B cell (primary cell): ENCODE measurements at regions not wholly inside any gene's neighbourhood (a gene's known extent, or its start where the extent isn't known, plus 50 kb on each side); places are given as distances from the start of the nearest gene placed in this dataset.

Source experiments
- ATAC-seq: fragments of 200-7000 bp; cut with Tn5 transposase; one replicate; pipeline ENCODE4 v1.10.0; 2021; ENCODE audit warnings: low read depth, mild to moderate bottlenecking, moderate number of reproducible peaks, moderate library complexity
- CTCF ChIA-PET: fragments of 350-600 bp; sonication (Branson Sonifier 250); formaldehyde crosslinking; loops from one replicate; lab custom pipeline; 2021; ENCODE audit warnings: antibody characterized with exemption, inconsistent platforms; lab: Charles Lee
- POLR2A ChIA-PET: fragments of 350-600 bp; sonication (Branson Sonifier 250); formaldehyde crosslinking; loops from one replicate; lab custom pipeline; 2021; ENCODE audit warnings: antibody characterized with exemption; lab: Charles Lee
- DNase-seq: peaks from one replicate; pipeline ENCODE4 v3.0.0; 2013
- H2AFZ ChIP-seq: 2 replicates; pipeline ENCODE4 v1.6.1; 2012; ENCODE audit warnings: mild to moderate bottlenecking, low read depth, low read length; ENCODE audit not compliant: insufficient read depth, poor library complexity, severe bottlenecking
- H3K27ac ChIP-seq, 2 donors: 1 replicate in 1 of 2; 2 replicates in 1 of 2; pipeline ENCODE4 v1.5.1; 2012 to 2013; ENCODE audit warnings: low read length in 2 of 2, mild to moderate bottlenecking in 2 of 2, moderate library complexity in 1 of 2
- H3K27me3 ChIP-seq, 4 experiments: fragments of 200-600 bp in 1 of 4; sonication (generic) in 1 of 4; replicated peaks in 1 of 4; 1 replicate in 2 of 4; 2 replicates in 2 of 4; pipeline versions ENCODE4 v1.6.1 to v1.7.0; 2013 to 2016; ENCODE audit warnings: low read length in 3 of 4, mild to moderate bottlenecking in 2 of 4, mixed read lengths in 1 of 4, moderate library complexity in 1 of 4; ENCODE audit not compliant: insufficient read depth in 4 of 4, control insufficient read depth in 3 of 4; ENCODE audit errors: control extremely low read depth in 1 of 4
- H3K36me3 ChIP-seq, 2 experiments: replicated peaks in 1 of 2; 1 replicate in 1 of 2; 2 replicates in 1 of 2; pipeline versions ENCODE4 v1.6.1 to v1.7.1; 2013; ENCODE audit warnings: low read length in 1 of 2; ENCODE audit not compliant: insufficient read depth in 2 of 2, control insufficient read depth in 1 of 2; ENCODE audit errors: control extremely low read depth in 1 of 2, extremely low read depth in 1 of 2
- H3K4me1 ChIP-seq, 2 donors: fragments of 200-600 bp in 1 of 2; sonication (generic) in 1 of 2; 1 replicate in 1 of 2; 2 replicates in 1 of 2; pipeline versions ENCODE4 v1.5.1 to v1.6.1; 2013 to 2017; ENCODE audit warnings: low read length in 2 of 2; ENCODE audit not compliant: control insufficient read depth in 2 of 2, insufficient read depth in 2 of 2
- H3K4me2 ChIP-seq: replicated peaks from 2 replicates; pipeline ENCODE3; 2012; ENCODE audit warnings: mild to moderate bottlenecking, low read depth, low read length; ENCODE audit not compliant: poor library complexity, severe bottlenecking
- H3K4me3 ChIP-seq, 5 experiments: fragments of 200-600 bp in 1 of 5; sonication (generic) in 1 of 5; 1 replicate in 3 of 5; 2 replicates in 2 of 5; pipeline versions ENCODE4 v1.5.1 to v1.7.0; 2011 to 2016; ENCODE audit warnings: low read length in 4 of 5, mild to moderate bottlenecking in 4 of 5, low read depth in 2 of 5, control low read depth in 1 of 5, moderate library complexity in 1 of 5; ENCODE audit not compliant: insufficient read depth in 1 of 5; ENCODE audit errors: control extremely low read depth in 1 of 5, extremely low read depth in 1 of 5
- H3K79me2 ChIP-seq: fragments of 200-600 bp; sonication (generic); one replicate; pipeline ENCODE4 v1.6.0; 2016; ENCODE audit warnings: low read length; ENCODE audit not compliant: control insufficient read depth, insufficient read depth
- H3K9ac ChIP-seq: fragments of 200-600 bp; sonication (generic); 2 replicates; pipeline ENCODE4 v1.6.1; 2017; ENCODE audit warnings: mild to moderate bottlenecking, low read length, moderate library complexity
- H3K9me3 ChIP-seq, 3 donors: one replicate each; pipeline versions ENCODE4 v1.6.1 to v1.7.1; 2013; ENCODE audit warnings: low read length in 2 of 3; ENCODE audit not compliant: control insufficient read depth in 2 of 3, insufficient read depth in 1 of 3; ENCODE audit errors: control extremely low read depth in 1 of 3
- H4K20me1 ChIP-seq: 2 replicates; pipeline ENCODE4 v1.6.0; 2012; ENCODE audit warnings: mild to moderate bottlenecking, low read length; ENCODE audit not compliant: insufficient read depth, control insufficient read depth, poor library complexity, severe bottlenecking
- H3K27ac Mint-ChIP-seq: one replicate; pipeline ENCODE4 v1.8.0; 2021; ENCODE audit warnings: mixed read lengths
- H3K27me3 Mint-ChIP-seq: one replicate; pipeline ENCODE4 v1.8.0; 2021; ENCODE audit warnings: mixed read lengths
- H3K4me1 Mint-ChIP-seq: one replicate; pipeline ENCODE4 v1.8.0; 2021; ENCODE audit warnings: mixed read lengths
- H3K4me3 Mint-ChIP-seq: one replicate; pipeline ENCODE4 v1.8.0; 2021; ENCODE audit warnings: mixed read lengths
- H3K9me3 Mint-ChIP-seq: one replicate; pipeline ENCODE4 v1.8.0; 2022; ENCODE audit warnings: mixed read lengths; ENCODE audit not compliant: insufficient read depth
- CTCF ChIP-seq: fragments of 200-600 bp; IDR thresholded peaks from one replicate; pipeline ENCODE4 v1.8.0; 2022; ENCODE audit warnings: antibody characterized with exemption, mild to moderate bottlenecking
- EZH2 ChIP-seq: IDR thresholded peaks from 2 replicates; pipeline ENCODE4 v1.6.1; 2012; ENCODE audit warnings: borderline replicate concordance, low read depth, mild to moderate bottlenecking, moderate library complexity, low read length; ENCODE audit not compliant: insufficient read depth, poor library complexity, severe bottlenecking
- WGBS: methylation state at CpG from one replicate; pipeline ENCODE4 v1.1.5; 2013; ENCODE audit warnings: missing lambda C conversion rate; ENCODE audit not compliant: insufficient coverage; 5-methylcytosine and 5-hydroxymethylcytosine counted together
- intact Hi-C: fragments of 100-400 bp; cut with micrococcal nuclease; formaldehyde crosslinking; loops from one replicate; pipeline ENCODE4 v1.10.0; 2022

GRCh38 chr6:160931378-160932310 lies 59.9 kb upstream of the MAP3K4 start:
- Histone ChIP-seq H2AFZ (peak overlapping the region; percentile 38), H3K9me3 (no peaks in the 10 kb centered on the region), H3K36me3 (no peaks in the 10 kb centered on the region), H3K4me3 (no peak overlapping the region), H3K9ac (no peak overlapping the region), H3K4me2 (no peak overlapping the region), H4K20me1 (no peaks in the 10 kb centered on the region), H3K4me1 (peaks cover 3 to 6% of the 10 kb centered on the region in 2 donors), H3K79me2 (no peaks in the 10 kb centered on the region), H3K27ac (no peak overlapping the region), H3K27me3 (peaks cover 0 to 19% (median 6%) of the 10 kb centered on the region in 4 experiments)
- no peaks in the 10 kb centered on the region for H3K9me3 Mint-ChIP-seq
- H3K27me3 Mint-ChIP-seq = peaks cover 42% of the 10 kb centered on the region
- H3K4me1 Mint-ChIP-seq = peaks cover 6% of the 10 kb centered on the region
- DNase-seq = no peak
- TF ChIP-seq EZH2 (no peak), CTCF (no peak)
- no peak for ATAC-seq
- POLR2A ChIA-PET = no interaction called here
- WGBS = 53% methylated on average over 8 of the region's 13 CpGs
- H3K4me3 Mint-ChIP-seq = no peak overlapping the region
- intact Hi-C loops = loop anchor here (5.0 kb wide), 1 partner anchor 341 kb away; the partner anchor contains the start of gene AGPAT4
- CTCF ChIA-PET = interaction anchor here (0.6 to 11.5 kb wide), 11 partner anchors 9 to 448 kb away, joined by 3 to 252 read pairs (median 4); partner anchors contain the start of gene MAP3K4
- no peak overlapping the region for H3K27ac Mint-ChIP-seq

- WGBS = 78% methylated on average over 7 of the region's 8 CpGs
- Histone ChIP-seq H3K9ac (no peak overlapping the region), H3K4me3 (no peak overlapping the region), H3K4me1 (peaks cover 3 to 6% of the 10 kb centered on the region in 2 donors), H3K4me2 (no peak overlapping the region), H3K36me3 (no peaks in the 10 kb centered on the region), H3K9me3 (no peaks in the 10 kb centered on the region), H3K27ac (no peak overlapping the region), H2AFZ (no peak overlapping the region), H3K79me2 (no peaks in the 10 kb centered on the region), H3K27me3 (peaks cover 0 to 16% (median 6%) of the 10 kb centered on the region in 4 experiments), H4K20me1 (no peaks in the 10 kb centered on the region)
- intact Hi-C loops = loop anchor here (5.0 kb wide), 1 partner anchor 339 kb away; the partner anchor contains the start of gene AGPAT4
- TF ChIP-seq CTCF (no peak), EZH2 (no peak)
- CTCF ChIA-PET = interaction anchor here (1.5 to 11.5 kb wide), 2 partner anchors 59 to 441 kb away, joined by 3 to 252 read pairs; no protein-coding TSS in a partner anchor
- POLR2A ChIA-PET = no interaction called here
- Mint-ChIP-seq H3K9me3 (no peaks in the 10 kb centered on the region), H3K27me3 (peaks cover 31% of the 10 kb centered on the region), H3K4me1 (peaks cover 6% of the 10 kb centered on the region), H3K4me3 (no peak overlapping the region), H3K27ac (no peak overlapping the region)
- DNase-seq = no peak
- no peak for ATAC-seq
Measured at GRCh38 chr6:160933256-160933655, 58.3 kb upstream of the MAP3K4 start.
